A549 (cell line): ENCODE measurements at regions not wholly inside any gene's neighbourhood (a gene's known extent, or its start where the extent isn't known, plus 50 kb on each side); places are given as distances from the start of the nearest gene placed in this dataset.

Experiments used
- ATAC-seq, 2 experiments: fragments of 200-7000 bp in 1 of 2; fragments of >200 bp in 1 of 2; cut with Nextera tagmentation in 1 of 2; cut with Tn5 transposase in 1 of 2; 3 replicates each; pipeline versions ENCODE4 v1.8.0 to v1.9.1; 2018 to 2020; ENCODE audit warnings: mild to moderate bottlenecking in 1 of 2, moderate library complexity in 1 of 2
- CTCF ChIA-PET: fragments of 300-600 bp; sonication (Branson Sonifier 250); formaldehyde crosslinking; extraction: SDS; loops from one replicate; lab custom pipeline; 2021; ENCODE audit warnings: antibody characterized with exemption, inconsistent platforms; lab: Yijun Ruan, JAX
- POLR2A ChIA-PET: fragments of 350-600 bp; formaldehyde crosslinking; extraction: SDS; loops from one replicate; lab custom pipeline; 2021; ENCODE audit warnings: antibody characterized with exemption, inconsistent platforms; lab: Yijun Ruan, JAX
- DNase-seq, 2 experiments: peaks; one replicate each; pipeline versions ENCODE4 v3.0.0 to v3.0.0-alpha.2; 2011 to 2016; ENCODE audit warnings: low read depth in 1 of 2, low spot score in 1 of 2
- FAIRE-seq: peaks from 2 replicates; lab custom pipeline; 2011; peaks lifted over from hg19 to GRCh38; lab: Jason Lieb, UNC
- H3K27ac ChIP-seq, 2 experiments: fragments of >200 bp; sonication (Bioruptor Twin); formaldehyde crosslinking; 3 replicates each; pipeline ENCODE4 v1.5.1; 2016 to 2017
- H3K4me1 ChIP-seq: fragments of >200 bp; sonication (Bioruptor Twin); formaldehyde crosslinking; 3 replicates; pipeline ENCODE4 v1.6.1; 2016
- H3K4me2 ChIP-seq: fragments of >200 bp; sonication (Bioruptor Twin); formaldehyde crosslinking; 3 replicates; pipeline ENCODE4 v1.6.1; 2016
- H3K4me3 ChIP-seq: fragments of >200 bp; sonication (Bioruptor Twin); formaldehyde crosslinking; 3 replicates; pipeline ENCODE4 v1.5.1; 2016
- H3K9me3 ChIP-seq: fragments of >200 bp; sonication (Bioruptor Twin); formaldehyde crosslinking; 3 replicates; pipeline ENCODE4 v1.6.1; 2016
- CBX8 ChIP-seq: fragments of 200-600 bp; sonication (generic); IDR thresholded peaks from 2 replicates; pipeline ENCODE4 v1.6.1; 2016
- CHD2 ChIP-seq: fragments of 150-350 bp; IDR thresholded peaks from 2 replicates; pipeline ENCODE4 v1.6.1; 2014; ENCODE audit warnings: low read length; ENCODE audit not compliant: partially characterized antibody
- CHD4 ChIP-seq: fragments of 200-600 bp; sonication (generic); IDR thresholded peaks from 2 replicates; pipeline ENCODE4 v1.6.1; 2016; ENCODE audit warnings: antibody characterized with exemption, mild to moderate bottlenecking, borderline replicate concordance
- CTCF ChIP-seq: fragments of >200 bp; sonication (Bioruptor Twin); formaldehyde crosslinking; IDR thresholded peaks from 3 replicates; pipeline ENCODE4 v1.5.1; 2016
- EHF ChIP-seq: fragments of 250-450 bp; sonication (Bioruptor Pico); IDR thresholded peaks from 2 replicates; pipeline ENCODE4 v1.5.0; 2020; ENCODE audit warnings: mild to moderate bottlenecking
- EHMT2 ChIP-seq: fragments of 200-600 bp; sonication (generic); IDR thresholded peaks from 2 replicates; pipeline ENCODE4 v1.6.1; 2016; ENCODE audit warnings: antibody characterized with exemption, low read depth, mild to moderate bottlenecking, moderate library complexity
- EP300 ChIP-seq, 2 experiments: fragments of >200 bp; sonication (Bioruptor Twin); formaldehyde crosslinking; IDR thresholded peaks; 2 replicates in 1 of 2; 3 replicates in 1 of 2; pipeline ENCODE4 v1.6.1; 2016 to 2017
- ESRRA ChIP-seq: fragments of 150-350 bp; IDR thresholded peaks from 2 replicates; pipeline ENCODE4 v1.6.1; 2014; ENCODE audit warnings: mild to moderate bottlenecking, low read length, borderline replicate concordance
- FOSB ChIP-seq: fragments of 250-450 bp; sonication (Bioruptor Pico); IDR thresholded peaks from 2 replicates; pipeline ENCODE4 v1.5.0; 2020; ENCODE audit warnings: mild to moderate bottlenecking, moderate library complexity
- FOXS1 ChIP-seq: fragments of 250-450 bp; sonication (Bioruptor Pico); IDR thresholded peaks from 2 replicates; pipeline ENCODE4 v1.5.0; 2020; ENCODE audit warnings: mild to moderate bottlenecking, moderate library complexity
- HOXB5 ChIP-seq: fragments of 250-450 bp; sonication (Bioruptor Pico); IDR thresholded peaks from 2 replicates; pipeline ENCODE4 v1.5.0; 2020; ENCODE audit warnings: mild to moderate bottlenecking, moderate library complexity
- KDM1A ChIP-seq: fragments of 200-600 bp; sonication (generic); IDR thresholded peaks from 2 replicates; pipeline ENCODE4 v1.6.1; 2016; ENCODE audit warnings: low read depth, mild to moderate bottlenecking
- KDM5A ChIP-seq: fragments of 200-600 bp; sonication (generic); IDR thresholded peaks from 2 replicates; pipeline ENCODE4 v1.6.1; 2016; ENCODE audit warnings: antibody characterized with exemption, mild to moderate bottlenecking
- MAFK ChIP-seq: fragments of 450-650 bp; IDR thresholded peaks from 2 replicates; pipeline ENCODE4 v1.6.1; 2014; ENCODE audit not compliant: partially characterized antibody
- MAX ChIP-seq: IDR thresholded peaks from 2 replicates; pipeline ENCODE4 v1.6.1; 2012
- NFE2L2 ChIP-seq: fragments of 150-350 bp; conservative IDR thresholded peaks from 2 replicates; pipeline ENCODE4 v1.6.1; 2014; ENCODE audit warnings: low read length
- NPAS2 ChIP-seq: fragments of 250-450 bp; sonication (Bioruptor Pico); IDR thresholded peaks from 2 replicates; pipeline ENCODE4 v1.8.0; 2022; ENCODE audit warnings: mild to moderate bottlenecking, moderate library complexity, borderline replicate concordance
- PHF8 ChIP-seq: fragments of 200-600 bp; sonication (generic); IDR thresholded peaks from 2 replicates; pipeline ENCODE4 v1.6.1; 2016; ENCODE audit warnings: low read depth, mild to moderate bottlenecking, antibody characterized with exemption, moderate library complexity, borderline replicate concordance
- POLR2A ChIP-seq: IDR thresholded peaks from 2 replicates; pipeline ENCODE4 v1.6.1; 2012; ENCODE audit warnings: mild to moderate bottlenecking, low read length
- RAD21 ChIP-seq, 2 experiments: fragments of >200 bp in 1 of 2; sonication (Bioruptor Twin) in 1 of 2; formaldehyde crosslinking in 1 of 2; IDR thresholded peaks in 1 of 2; conservative IDR thresholded peaks in 1 of 2; 2 replicates in 1 of 2; 3 replicates in 1 of 2; pipeline ENCODE4 v1.6.1; 2012 to 2018; ENCODE audit warnings: inconsistent platforms in 1 of 2
- RARB ChIP-seq: fragments of 250-450 bp; sonication (Bioruptor Pico); IDR thresholded peaks from 2 replicates; pipeline ENCODE4 v1.8.0; 2021; ENCODE audit warnings: mild to moderate bottlenecking, moderate library complexity
- REST ChIP-seq: fragments of 200-600 bp; sonication (generic); IDR thresholded peaks from 2 replicates; pipeline ENCODE4 v1.6.1; 2016; ENCODE audit warnings: antibody characterized with exemption, mild to moderate bottlenecking, moderate library complexity
- TP53 ChIP-seq: fragments of 250-450 bp; sonication (Bioruptor Pico); IDR thresholded peaks from 2 replicates; pipeline ENCODE4 v1.5.0; 2021; ENCODE audit warnings: mild to moderate bottlenecking, moderate library complexity
- USF2 ChIP-seq: fragments of 450-650 bp; IDR thresholded peaks from 2 replicates; pipeline ENCODE4 v1.6.1; 2014; ENCODE audit warnings: antibody characterized with exemption
- ZC3H11A ChIP-seq: fragments of 450-650 bp; IDR thresholded peaks from 2 replicates; pipeline ENCODE4 v1.6.1; 2014; ENCODE audit warnings: antibody characterized with exemption, mild to moderate bottlenecking
- ZNF302 ChIP-seq: fragments of 250-450 bp; sonication (Bioruptor Pico); IDR thresholded peaks from 2 replicates; pipeline ENCODE4 v1.9.0; 2021; ENCODE audit warnings: inconsistent platforms, mild to moderate bottlenecking, moderate library complexity
- WGBS: methylation state at CpG from one replicate; pipeline ENCODE4 v1.1.6; 2017; ENCODE audit errors: missing lambda C conversion rate; 5-methylcytosine and 5-hydroxymethylcytosine counted together

- TF ChIP-seq CTCF (no peak), NFE2L2 (no peak), MAFK (no peak), CHD4 (no peak), KDM5A (no peak), ESRRA (no peak), CBX8 (no peak), MAX (no peak), ZC3H11A (no peak), USF2 (no peak), KDM1A (no peak)
Measured at GRCh38 chr17:5741810-5742209, 157.5 kb upstream of the NLRP1 start (continued).

- H3K4me2 ChIP-seq: no peak overlapping the region
- CTCF ChIA-PET: no interaction called here
- WGBS: 35% methylated on average over 4 of the region's 4 CpGs
- FAIRE-seq: no peak
- no peaks in the 10 kb centered on the region for H3K9me3 ChIP-seq
- H3K4me3 ChIP-seq: no peak overlapping the region
- no peak for DNase-seq
- H3K27ac ChIP-seq: no peak overlapping the region
- no peak for TF ChIP-seq EP300 (IDR thresholded peaks at IDR 0.05)
- TF ChIP-seq EHMT2: no peak
- TF ChIP-seq POLR2A: no peak
- TF ChIP-seq CTCF: no peak
- no peak for TF ChIP-seq HOXB5 (CRISPR knock-in tag)
- no peak for TF ChIP-seq EHF
- POLR2A ChIA-PET: no interaction called here
- no peaks in the 10 kb centered on the region for H3K4me1 ChIP-seq
- ATAC-seq: no peak
Measured at GRCh38 chr17:5745111-5745813, 161.0 kb upstream of the NLRP1 start.

GRCh38 chr17:5747276-5747675 lies 163.0 kb upstream of the NLRP1 start:
- no peak for ATAC-seq
- H3K27ac ChIP-seq: no peak overlapping the region
- POLR2A ChIA-PET: no interaction called here
- FAIRE-seq: no peak
- CTCF ChIA-PET: interaction anchor here (1.0 to 2.8 kb wide), 2 partner anchors 9 to 541 kb away, joined by 4 to 10 read pairs; no protein-coding TSS in a partner anchor
- WGBS: 39% methylated on average over 3 of the region's 3 CpGs
- H3K4me3 ChIP-seq: no peak overlapping the region
- H3K9me3 ChIP-seq: no peaks in the 10 kb centered on the region
- TF ChIP-seq RAD21 (conservative IDR thresholded peaks at IDR 0.05 in 1 of 2, IDR thresholded peaks at IDR 0.05 in 1 of 2) (no peak), PHF8 (no peak), FOXS1 (CRISPR knock-in tag) (no peak), FOSB (CRISPR knock-in tag) (no peak), NPAS2 (CRISPR knock-in tag) (no peak), ZNF302 (CRISPR knock-in tag) (no peak), REST (no peak), RARB (no peak), EHMT2 (no peak), TP53 (CRISPR knock-in tag) (no peak), CHD2 (no peak)
- no peak overlapping the region for H3K4me2 ChIP-seq
- no peaks in the 10 kb centered on the region for H3K4me1 ChIP-seq
- DNase-seq: no peak
